NCI-H128 (cell line): ENCODE measurements at regions not wholly inside any gene's neighbourhood (a gene's known extent, or its start where the extent isn't known, plus 50 kb on each side); places are given as distances from the start of the nearest gene placed in this dataset.
"Not testable (repeated sequence)": the region's sequence is repeated elsewhere in the genome, so short reads cannot be mapped to it uniquely, and the experiment has no call there.

Experiments
- DNase-seq: peaks from one replicate; lab custom pipeline; 2025; ENCODE audit not compliant: unreplicated experiment; lab: John Stamatoyannopoulos, UW

GRCh38 chr1:219434923-219435297, 178.0 kb downstream of the ZC3H11B start:
- no peak for DNase-seq

GRCh38 chr1:219434285-219434922, 178.5 kb downstream of the ZC3H11B start:
- no peak for DNase-seq

GRCh38 chr1:219433496-219434131, 179.3 kb downstream of the ZC3H11B start:
- DNase-seq = no peak

- DNase-seq = no peak
These were observed 179.9 kb downstream of the ZC3H11B start for GRCh38 chr1:219433001-219433400.

GRCh38 chr1:219432191-219432606, 180.7 kb downstream of the ZC3H11B start:
- no peak for DNase-seq

- no peak for DNase-seq
These were observed 182.5 kb downstream of the ZC3H11B start for GRCh38 chr1:219430419-219430818.

GRCh38 chr1:219428651-219429050, 184.3 kb downstream of the ZC3H11B start:
- no peak for DNase-seq

- no peak for DNase-seq
These were observed 184.9 kb downstream of the ZC3H11B start for GRCh38 chr1:219427989-219428388.

GRCh38 chr1:219427403-219427802, 185.5 kb downstream of the ZC3H11B start:
- no peak for DNase-seq

- no peak for DNase-seq
These were observed 189.9 kb downstream of the ZC3H11B start for GRCh38 chr1:219422811-219423598.

- DNase-seq = no peak
These were observed 192.0 kb downstream of the ZC3H11B start for GRCh38 chr1:219420913-219421312.

- no peak for DNase-seq
These were observed 193.0 kb downstream of the ZC3H11B start for GRCh38 chr1:219419860-219420259.

GRCh38 chr1:219419065-219419464, 193.8 kb downstream of the ZC3H11B start:
- DNase-seq = no peak

GRCh38 chr1:219417610-219418009, 195.3 kb downstream of the ZC3H11B start:
- DNase-seq = no peak

- DNase-seq = no peak
These were observed 196.2 kb downstream of the ZC3H11B start for GRCh38 chr1:219416598-219417238.

GRCh38 chr1:219415915-219416314, 197.0 kb downstream of the ZC3H11B start:
- DNase-seq = no peak

- DNase-seq = no peak
These were observed 197.5 kb downstream of the ZC3H11B start for GRCh38 chr1:219415433-219415832.

GRCh38 chr1:219414250-219414649, 198.7 kb downstream of the ZC3H11B start:
- DNase-seq = no peak

GRCh38 chr1:219413536-219413935, 199.4 kb downstream of the ZC3H11B start:
- DNase-seq = peak; percentile 64

- no peak for DNase-seq
These were observed 200.1 kb downstream of the ZC3H11B start for GRCh38 chr1:219412772-219413171.

GRCh38 chr1:219410721-219411120, 202.2 kb downstream of the ZC3H11B start:
- not testable (repeated sequence) for DNase-seq
